ENCODE measurements at regions not wholly inside any gene's neighbourhood (a gene's known extent, or its start where the extent isn't known, plus 50 kb on each side); places are given as distances from the start of the nearest gene placed in this dataset.
"Not testable (repeated sequence)": the region's sequence is repeated elsewhere in the genome, so short reads cannot be mapped to it uniquely, and the experiment has no call there.

DNA sequence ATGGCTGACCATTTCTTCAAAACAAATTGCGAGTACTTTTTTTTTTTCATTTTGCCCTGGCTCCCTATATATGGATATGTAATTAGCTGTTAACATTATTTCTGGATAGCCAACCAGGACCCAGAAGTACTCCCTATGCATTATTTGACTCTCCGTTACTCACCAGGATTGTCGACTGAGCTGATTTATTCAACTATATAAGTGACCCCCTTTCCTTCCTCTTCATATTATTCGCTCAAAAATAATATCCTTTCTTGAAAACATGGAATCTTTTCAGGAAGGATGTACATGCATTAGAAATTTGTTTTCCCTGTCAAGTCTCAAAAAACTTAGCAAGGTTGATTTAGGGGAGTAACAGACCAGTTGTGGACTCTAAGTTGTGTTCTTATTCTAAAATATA is 114.1 kb upstream of the KLHL4 start:
- H3K9me3 Mint-ChIP-seq (ENCODE audit: unreplicated experiment) = peaks cover 10% of the 10 kb centered on the region
- H3K27me3 Mint-ChIP-seq (ENCODE audit: insufficient read depth, unreplicated experiment) = peaks cover 25% of the 10 kb centered on the region
- POLR2A ChIA-PET = no interaction called here
- TF ChIP-seq, protein P1, sequence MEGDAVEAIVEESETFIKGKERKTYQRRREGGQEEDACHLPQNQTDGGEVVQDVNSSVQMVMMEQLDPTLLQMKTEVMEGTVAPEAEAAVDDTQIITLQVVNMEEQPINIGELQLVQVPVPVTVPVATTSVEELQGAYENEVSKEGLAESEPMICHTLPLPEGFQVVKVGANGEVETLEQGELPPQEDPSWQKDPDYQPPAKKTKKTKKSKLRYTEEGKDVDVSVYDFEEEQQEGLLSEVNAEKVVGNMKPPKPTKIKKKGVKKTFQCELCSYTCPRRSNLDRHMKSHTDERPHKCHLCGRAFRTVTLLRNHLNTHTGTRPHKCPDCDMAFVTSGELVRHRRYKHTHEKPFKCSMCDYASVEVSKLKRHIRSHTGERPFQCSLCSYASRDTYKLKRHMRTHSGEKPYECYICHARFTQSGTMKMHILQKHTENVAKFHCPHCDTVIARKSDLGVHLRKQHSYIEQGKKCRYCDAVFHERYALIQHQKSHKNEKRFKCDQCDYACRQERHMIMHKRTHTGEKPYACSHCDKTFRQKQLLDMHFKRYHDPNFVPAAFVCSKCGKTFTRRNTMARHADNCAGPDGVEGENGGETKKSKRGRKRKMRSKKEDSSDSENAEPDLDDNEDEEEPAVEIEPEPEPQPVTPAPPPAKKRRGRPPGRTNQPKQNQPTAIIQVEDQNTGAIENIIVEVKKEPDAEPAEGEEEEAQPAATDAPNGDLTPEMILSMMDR (IDR thresholded peaks at IDR 0.05; ENCODE audit: unreplicated experiment) = no peak
- CTCF ChIA-PET = no interaction called here
- H3K36me3 Mint-ChIP-seq (ENCODE audit: insufficient read depth, unreplicated experiment) = no peaks in the 10 kb centered on the region
- no peak for DNase-seq (ENCODE audit: unreplicated experiment)
- BruUV-seq (replicated peaks) = no TSS peak
- H3K27ac Mint-ChIP-seq (ENCODE audit: low read depth, unreplicated experiment) = no peak overlapping the region
- intact Hi-C loops (cut with micrococcal nuclease) = no loop called here
- H3K4me1 Mint-ChIP-seq (ENCODE audit: insufficient read depth, unreplicated experiment) = peaks cover 5% of the 10 kb centered on the region
- H3K4me3 Mint-ChIP-seq (ENCODE audit: unreplicated experiment) = no peak overlapping the region

- Mint-ChIP-seq H3K4me3 (ENCODE audit: unreplicated experiment) (no peak overlapping the region), H3K9me3 (ENCODE audit: unreplicated experiment) (no peaks in the 10 kb centered on the region), H3K4me1 (ENCODE audit: insufficient read depth, unreplicated experiment) (peaks cover 16% of the 10 kb centered on the region), H3K27ac (ENCODE audit: low read depth, unreplicated experiment) (peak overlapping the region; percentile 2), H3K36me3 (ENCODE audit: insufficient read depth, unreplicated experiment) (no peaks in the 10 kb centered on the region), H3K27me3 (ENCODE audit: insufficient read depth, unreplicated experiment) (peaks cover 25% of the 10 kb centered on the region)
- TF ChIP-seq, protein P1 (IDR thresholded peaks at IDR 0.05; ENCODE audit: unreplicated experiment) = no peak
- DNase-seq (ENCODE audit: unreplicated experiment) = peak; percentile 97
- intact Hi-C loops (cut with micrococcal nuclease) = no loop called here
- CTCF ChIA-PET = interaction anchor here (0.6 to 1.1 kb wide), 2 partner anchors 108 to 258 kb away, joined by 3 read pairs; partner anchors contain the start of gene KLHL4
- POLR2A ChIA-PET = interaction anchor here (0.6 to 1.8 kb wide), 5 partner anchors 12 to 1799 kb away, joined by 3 to 5 read pairs (median 4); no protein-coding TSS in a partner anchor
- no TSS peak for BruUV-seq (replicated peaks)
Measured at GRCh38 chrX:87409113-87409841, 108.3 kb upstream of the KLHL4 start.

DNA sequence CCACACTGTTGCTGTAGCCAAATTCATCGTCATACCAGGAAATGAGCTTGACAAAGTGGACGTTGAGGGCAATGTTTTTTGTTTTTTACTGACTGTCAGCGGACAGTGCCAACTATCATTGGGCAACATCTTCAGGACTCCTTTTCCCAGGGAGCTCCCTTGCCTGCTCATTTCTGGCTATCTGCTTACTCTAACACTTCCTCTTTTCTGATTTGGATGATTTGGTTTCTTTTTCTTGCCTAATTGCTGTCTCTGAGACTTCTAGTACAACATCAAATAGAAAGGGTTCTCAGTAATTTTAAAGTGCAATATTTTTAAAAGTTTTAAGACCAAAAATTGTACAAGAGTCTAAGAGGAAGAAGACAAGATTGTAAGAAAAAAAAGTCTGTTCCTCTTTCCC is 92.0 kb upstream of the KLHL4 start:
- intact Hi-C loops (cut with micrococcal nuclease) = no loop called here
- TF ChIP-seq, protein P1 (IDR thresholded peaks at IDR 0.05; ENCODE audit: unreplicated experiment) = no peak
- ChIA-PET CTCF (no interaction called here), POLR2A (no interaction called here)
- Mint-ChIP-seq H3K4me1 (ENCODE audit: insufficient read depth, unreplicated experiment) (no peaks in the 10 kb centered on the region), H3K9me3 (ENCODE audit: unreplicated experiment) (no peaks in the 10 kb centered on the region), H3K27me3 (ENCODE audit: insufficient read depth, unreplicated experiment) (peaks cover 20% of the 10 kb centered on the region), H3K36me3 (ENCODE audit: insufficient read depth, unreplicated experiment) (no peaks in the 10 kb centered on the region), H3K27ac (ENCODE audit: low read depth, unreplicated experiment) (no peak overlapping the region), H3K4me3 (ENCODE audit: unreplicated experiment) (no peak overlapping the region)
- no peak for DNase-seq (ENCODE audit: unreplicated experiment)
- no TSS peak for BruUV-seq (replicated peaks)

DNA sequence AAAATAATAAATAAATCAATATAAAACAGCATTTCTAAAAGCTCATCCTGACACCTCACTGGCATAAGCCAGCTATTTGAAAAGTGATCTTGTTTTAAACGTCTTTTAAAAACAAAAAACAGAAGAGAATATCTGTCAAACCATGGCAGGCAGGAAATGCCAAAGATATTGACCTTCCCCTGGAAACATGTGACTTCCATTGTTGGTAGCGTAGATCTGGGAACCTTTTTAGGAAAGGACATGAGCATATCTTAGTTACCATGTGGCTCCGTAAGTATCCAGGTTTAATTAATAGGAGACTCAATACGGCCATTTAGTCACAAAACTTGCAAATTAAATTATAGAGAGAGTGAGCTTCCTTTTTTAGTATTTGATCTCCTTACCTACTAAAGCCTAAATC is 83.0 kb upstream of the KLHL4 start:
- DNase-seq (ENCODE audit: unreplicated experiment) = no peak
- H3K27me3 Mint-ChIP-seq (ENCODE audit: insufficient read depth, unreplicated experiment) = peaks cover 11% of the 10 kb centered on the region
- no peaks in the 10 kb centered on the region for H3K4me1 Mint-ChIP-seq (ENCODE audit: insufficient read depth, unreplicated experiment)
- H3K36me3 Mint-ChIP-seq (ENCODE audit: insufficient read depth, unreplicated experiment) = no peaks in the 10 kb centered on the region
- intact Hi-C loops (cut with micrococcal nuclease) = no loop called here
- ChIA-PET CTCF (interaction anchor here (0.7 kb wide), 1 partner anchor 1078 kb away, joined by 5 read pairs; no protein-coding TSS in a partner anchor), POLR2A (no interaction called here)
- TF ChIP-seq, protein P1 (IDR thresholded peaks at IDR 0.05; ENCODE audit: unreplicated experiment) = no peak
- H3K4me3 Mint-ChIP-seq (ENCODE audit: unreplicated experiment) = no peak overlapping the region
- no peak overlapping the region for H3K27ac Mint-ChIP-seq (ENCODE audit: low read depth, unreplicated experiment)
- BruUV-seq (replicated peaks) = no TSS peak
- no peaks in the 10 kb centered on the region for H3K9me3 Mint-ChIP-seq (ENCODE audit: unreplicated experiment)

DNA sequence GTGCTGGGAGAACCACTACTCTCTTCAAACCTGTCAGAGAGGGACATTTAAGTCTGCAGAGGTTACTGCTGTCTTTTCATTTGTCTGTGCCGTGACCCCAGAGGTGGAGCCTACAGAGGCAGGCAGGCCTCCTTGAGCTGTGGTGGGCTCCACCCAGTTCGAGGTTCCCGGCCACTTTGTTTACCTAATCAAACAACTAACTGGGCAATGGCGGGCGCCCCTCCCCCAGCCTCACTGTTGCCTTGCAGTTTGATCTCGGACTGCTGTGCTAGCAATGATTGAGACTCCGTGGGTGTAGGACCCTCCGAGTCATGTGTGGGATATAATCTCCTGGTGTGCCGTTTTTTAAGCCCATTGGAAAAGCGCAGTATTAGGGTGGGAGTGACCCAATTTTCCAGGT is 69.0 kb upstream of the KLHL4 start:
- peaks cover 10% of the 10 kb centered on the region for H3K9me3 Mint-ChIP-seq (ENCODE audit: unreplicated experiment)
- CTCF ChIA-PET = not testable (repeated sequence)

DNA sequence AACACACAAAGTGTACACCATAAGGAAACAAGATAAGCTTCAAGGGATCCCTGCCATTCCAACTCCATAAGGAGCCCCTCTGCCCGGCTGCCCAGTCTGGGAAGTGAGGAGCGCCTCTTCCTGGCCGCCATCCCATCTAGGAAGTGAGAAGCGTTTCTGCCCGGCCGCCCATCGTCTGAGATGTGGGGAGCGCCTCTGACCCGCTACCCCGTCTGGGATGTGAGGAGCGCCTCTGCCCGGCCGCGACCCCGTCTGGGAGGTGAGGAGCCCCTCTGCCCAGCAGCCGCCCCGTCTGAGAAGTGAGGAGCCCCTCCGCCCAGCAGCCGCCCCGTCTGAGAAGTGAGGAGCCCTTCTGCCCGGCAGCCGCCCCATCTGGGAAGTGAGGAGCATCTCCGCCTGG is 51.8 kb upstream of the KLHL4 start:
- H3K4me1 Mint-ChIP-seq (ENCODE audit: insufficient read depth, unreplicated experiment); intact Hi-C loops (cut with micrococcal nuclease); H3K27ac Mint-ChIP-seq (ENCODE audit: low read depth, unreplicated experiment); H3K27me3 Mint-ChIP-seq (ENCODE audit: insufficient read depth, unreplicated experiment); CTCF ChIA-PET; H3K4me3 Mint-ChIP-seq (ENCODE audit: unreplicated experiment); H3K9me3 Mint-ChIP-seq (ENCODE audit: unreplicated experiment); H3K36me3 Mint-ChIP-seq (ENCODE audit: insufficient read depth, unreplicated experiment); DNase-seq (ENCODE audit: unreplicated experiment); BruUV-seq (replicated peaks): not testable (repeated sequence)
- POLR2A ChIA-PET = interaction anchor here (0.9 kb wide), 1 partner anchor 57 kb away, joined by 3 read pairs; no protein-coding TSS in a partner anchor

More for the DNA sequence above, 69.0 kb upstream of the KLHL4 start:
- H3K36me3 Mint-ChIP-seq (ENCODE audit: insufficient read depth, unreplicated experiment); POLR2A ChIA-PET; intact Hi-C loops (cut with micrococcal nuclease); H3K27ac Mint-ChIP-seq (ENCODE audit: low read depth, unreplicated experiment); DNase-seq (ENCODE audit: unreplicated experiment); H3K27me3 Mint-ChIP-seq (ENCODE audit: insufficient read depth, unreplicated experiment); H3K4me3 Mint-ChIP-seq (ENCODE audit: unreplicated experiment); H3K4me1 Mint-ChIP-seq (ENCODE audit: insufficient read depth, unreplicated experiment); BruUV-seq (replicated peaks): not testable (repeated sequence)
